Ishikawa (cell line): ENCODE measurements at regions not wholly inside any gene's neighbourhood (a gene's known extent, or its start where the extent isn't known, plus 50 kb on each side); places are given as distances from the start of the nearest gene placed in this dataset.

Experiments used
- CEBPB ChIP-seq: IDR thresholded peaks from 2 replicates; pipeline ENCODE4 v1.6.1; 2012
- CREB1 ChIP-seq: IDR thresholded peaks from 2 replicates; pipeline ENCODE4 v1.6.1; 2012; ENCODE audit warnings: low read depth
- EGR1 ChIP-seq: IDR thresholded peaks from 2 replicates; pipeline ENCODE4 v1.6.1; 2012
- EP300 ChIP-seq: IDR thresholded peaks from 2 replicates; pipeline ENCODE4 v1.6.1; 2012; ENCODE audit warnings: borderline replicate concordance
- FOXM1 ChIP-seq: IDR thresholded peaks from 2 replicates; pipeline ENCODE4 v1.6.1; 2012; ENCODE audit warnings: low read depth, borderline replicate concordance
- NFIC ChIP-seq: IDR thresholded peaks from 2 replicates; pipeline ENCODE4 v1.6.1; 2012
- RAD21 ChIP-seq: IDR thresholded peaks from 2 replicates; pipeline ENCODE4 v1.6.1; 2012; ENCODE audit warnings: low read depth
- TAF1 ChIP-seq: IDR thresholded peaks from 2 replicates; pipeline ENCODE4 v1.6.1; 2012; ENCODE audit warnings: low read depth, mild to moderate bottlenecking
- TCF12 ChIP-seq: IDR thresholded peaks from 2 replicates; pipeline ENCODE4 v1.6.1; 2012; ENCODE audit warnings: low read depth
- TEAD4 ChIP-seq: IDR thresholded peaks from 2 replicates; pipeline ENCODE4 v1.6.1; 2012
- YY1 ChIP-seq: IDR thresholded peaks from 2 replicates; pipeline ENCODE4 v1.6.1; 2012; ENCODE audit warnings: low read depth
- ZBTB7A ChIP-seq: IDR thresholded peaks from 2 replicates; pipeline ENCODE4 v1.6.1; 2012; ENCODE audit warnings: low read depth
- TF ChIP-seq, protein P1 (sequence below): IDR thresholded peaks from 2 replicates; pipeline ENCODE4 v1.6.1; 2012; ENCODE audit warnings: low read depth, mild to moderate bottlenecking
- TF ChIP-seq, protein P2 (sequence below): IDR thresholded peaks from 2 replicates; pipeline ENCODE4 v1.6.1; 2012
- TF ChIP-seq, protein P3 (sequence below): IDR thresholded peaks from 2 replicates; pipeline ENCODE4 v1.6.1; 2012

DNA sequence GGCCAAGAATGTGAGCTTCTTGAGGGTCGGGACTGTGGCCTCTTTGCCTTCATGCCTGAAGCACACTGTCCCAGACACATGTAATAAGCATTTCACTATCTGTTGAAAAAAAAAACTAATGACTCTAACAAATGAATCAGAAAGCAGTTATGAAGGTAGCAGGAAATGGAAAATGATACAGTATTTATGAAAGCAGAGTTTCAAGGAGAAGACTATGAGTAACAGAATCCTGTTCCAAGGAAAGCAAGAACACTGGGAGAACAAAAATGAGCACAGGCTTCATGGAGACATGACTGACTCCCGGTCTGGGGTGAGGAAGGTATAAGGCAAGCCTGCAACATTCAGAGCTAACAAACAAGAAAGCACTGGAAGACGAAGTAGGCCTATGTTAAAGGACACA is 190.8 kb downstream of the RNF152 start:
- TF ChIP-seq EGR1, result no peak
- no peak for TF ChIP-seq CEBPB
- TF ChIP-seq, protein P1, sequence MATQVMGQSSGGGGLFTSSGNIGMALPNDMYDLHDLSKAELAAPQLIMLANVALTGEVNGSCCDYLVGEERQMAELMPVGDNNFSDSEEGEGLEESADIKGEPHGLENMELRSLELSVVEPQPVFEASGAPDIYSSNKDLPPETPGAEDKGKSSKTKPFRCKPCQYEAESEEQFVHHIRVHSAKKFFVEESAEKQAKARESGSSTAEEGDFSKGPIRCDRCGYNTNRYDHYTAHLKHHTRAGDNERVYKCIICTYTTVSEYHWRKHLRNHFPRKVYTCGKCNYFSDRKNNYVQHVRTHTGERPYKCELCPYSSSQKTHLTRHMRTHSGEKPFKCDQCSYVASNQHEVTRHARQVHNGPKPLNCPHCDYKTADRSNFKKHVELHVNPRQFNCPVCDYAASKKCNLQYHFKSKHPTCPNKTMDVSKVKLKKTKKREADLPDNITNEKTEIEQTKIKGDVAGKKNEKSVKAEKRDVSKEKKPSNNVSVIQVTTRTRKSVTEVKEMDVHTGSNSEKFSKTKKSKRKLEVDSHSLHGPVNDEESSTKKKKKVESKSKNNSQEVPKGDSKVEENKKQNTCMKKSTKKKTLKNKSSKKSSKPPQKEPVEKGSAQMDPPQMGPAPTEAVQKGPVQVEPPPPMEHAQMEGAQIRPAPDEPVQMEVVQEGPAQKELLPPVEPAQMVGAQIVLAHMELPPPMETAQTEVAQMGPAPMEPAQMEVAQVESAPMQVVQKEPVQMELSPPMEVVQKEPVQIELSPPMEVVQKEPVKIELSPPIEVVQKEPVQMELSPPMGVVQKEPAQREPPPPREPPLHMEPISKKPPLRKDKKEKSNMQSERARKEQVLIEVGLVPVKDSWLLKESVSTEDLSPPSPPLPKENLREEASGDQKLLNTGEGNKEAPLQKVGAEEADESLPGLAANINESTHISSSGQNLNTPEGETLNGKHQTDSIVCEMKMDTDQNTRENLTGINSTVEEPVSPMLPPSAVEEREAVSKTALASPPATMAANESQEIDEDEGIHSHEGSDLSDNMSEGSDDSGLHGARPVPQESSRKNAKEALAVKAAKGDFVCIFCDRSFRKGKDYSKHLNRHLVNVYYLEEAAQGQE, result no peak
- TF ChIP-seq, protein P2, sequence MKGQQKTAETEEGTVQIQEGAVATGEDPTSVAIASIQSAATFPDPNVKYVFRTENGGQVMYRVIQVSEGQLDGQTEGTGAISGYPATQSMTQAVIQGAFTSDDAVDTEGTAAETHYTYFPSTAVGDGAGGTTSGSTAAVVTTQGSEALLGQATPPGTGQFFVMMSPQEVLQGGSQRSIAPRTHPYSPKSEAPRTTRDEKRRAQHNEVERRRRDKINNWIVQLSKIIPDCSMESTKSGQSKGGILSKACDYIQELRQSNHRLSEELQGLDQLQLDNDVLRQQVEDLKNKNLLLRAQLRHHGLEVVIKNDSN, result no peak
- TF ChIP-seq ZBTB7A, result no peak
- no peak for TF ChIP-seq TCF12
- TF ChIP-seq, protein P3, sequence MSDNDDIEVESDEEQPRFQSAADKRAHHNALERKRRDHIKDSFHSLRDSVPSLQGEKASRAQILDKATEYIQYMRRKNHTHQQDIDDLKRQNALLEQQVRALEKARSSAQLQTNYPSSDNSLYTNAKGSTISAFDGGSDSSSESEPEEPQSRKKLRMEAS, result no peak
- TF ChIP-seq EP300, result no peak
- TF ChIP-seq YY1, result no peak
- TF ChIP-seq CREB1, result no peak
- no peak for TF ChIP-seq TAF1

DNA sequence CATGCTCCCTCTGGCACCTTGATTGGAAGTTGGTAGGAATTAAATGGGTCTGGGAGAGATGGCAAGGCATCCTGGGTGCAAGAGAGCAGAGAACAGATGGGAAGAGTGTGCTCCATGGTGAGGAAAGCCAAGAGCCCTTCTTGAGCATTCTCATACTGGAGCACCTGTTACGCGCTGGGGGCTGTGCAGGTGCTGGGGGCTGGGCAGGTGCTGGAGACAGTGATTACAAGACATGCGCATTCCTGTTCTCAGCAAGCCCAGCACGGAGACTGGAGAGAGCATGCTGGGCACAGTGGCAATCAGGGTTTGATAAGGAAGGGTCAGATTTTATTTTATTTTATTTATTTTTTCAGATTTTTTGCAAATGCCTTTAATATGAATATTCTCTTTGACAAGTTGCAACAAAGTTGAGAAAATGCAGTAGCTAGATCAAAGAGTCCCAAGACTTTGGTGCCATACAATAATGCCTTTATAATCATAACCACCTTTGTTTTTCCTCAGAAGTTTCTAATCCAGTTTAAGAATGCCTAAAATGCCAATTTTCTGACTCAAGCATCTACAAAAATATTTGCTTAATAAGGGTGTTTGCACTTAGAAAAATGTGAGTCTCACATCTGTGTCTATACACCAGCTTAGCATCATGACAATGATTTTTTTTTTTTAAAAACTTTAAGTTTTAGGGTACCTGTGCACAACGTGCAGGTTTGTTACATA is 193.3 kb downstream of the RNF152 start:
- TF ChIP-seq, protein P1, result no peak

DNA sequence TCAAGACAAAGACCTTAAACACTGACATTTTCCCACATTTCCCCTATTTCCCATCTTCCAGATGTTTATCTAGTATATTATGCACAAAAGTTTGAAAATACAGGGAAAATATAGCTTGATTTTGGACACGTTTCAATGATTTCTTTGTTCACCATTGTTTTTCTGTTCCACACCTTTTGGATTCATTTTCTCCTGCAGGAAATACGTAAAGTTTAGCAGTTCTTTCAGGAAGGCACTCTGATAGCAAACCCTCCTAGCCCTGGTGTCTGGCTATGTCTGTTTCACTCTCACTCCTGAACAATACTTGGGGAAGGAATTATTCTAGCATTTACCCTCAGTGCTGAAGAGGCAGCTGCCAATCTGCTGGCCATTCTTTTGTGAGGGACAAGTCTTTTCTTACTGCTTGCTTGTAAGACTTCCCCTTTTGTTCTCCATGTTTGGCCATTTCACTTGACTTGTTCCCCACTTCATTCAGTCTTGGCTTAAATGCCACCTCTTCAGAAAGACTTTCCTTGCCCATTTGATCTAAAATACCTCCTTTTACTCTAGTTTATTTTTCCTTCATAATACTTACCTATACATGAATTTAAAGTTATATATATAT is 195.4 kb downstream of the RNF152 start:
- TF ChIP-seq TEAD4, result no peak
- no peak for TF ChIP-seq TAF1
- TF ChIP-seq TCF12, result no peak
- TF ChIP-seq ZBTB7A, result no peak
- TF ChIP-seq CEBPB, result no peak
- TF ChIP-seq EGR1, result no peak
- TF ChIP-seq RAD21, result no peak
- TF ChIP-seq, protein P1, result no peak
- TF ChIP-seq EP300, result no peak
- no peak for TF ChIP-seq CREB1
- TF ChIP-seq YY1, result no peak
- TF ChIP-seq FOXM1, result no peak
- TF ChIP-seq, protein P3, result no peak
- no peak for TF ChIP-seq NFIC
- TF ChIP-seq, protein P2, result no peak

DNA sequence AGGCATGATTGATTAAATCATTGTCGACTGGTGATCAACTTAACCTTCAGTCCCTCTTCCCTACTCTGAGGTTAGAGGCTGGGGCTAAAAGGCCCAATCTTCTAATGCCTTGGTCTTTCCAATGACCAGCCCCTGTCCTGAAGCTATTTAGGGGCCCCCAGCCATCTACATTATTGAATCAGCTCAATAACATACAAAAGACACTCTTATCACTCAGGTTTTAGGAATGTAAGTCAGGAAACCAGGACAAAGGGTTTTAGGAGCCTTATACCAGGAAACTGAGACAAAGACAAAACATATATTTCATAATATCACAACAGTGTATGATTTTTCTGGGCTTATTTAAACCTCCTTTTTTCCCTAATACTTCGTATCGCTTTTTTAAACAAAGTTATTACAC is 198.6 kb downstream of the RNF152 start:
- TF ChIP-seq TCF12, result no peak
- TF ChIP-seq, protein P2, result no peak
- TF ChIP-seq CEBPB, result no peak
- TF ChIP-seq, protein P3, result no peak
- no peak for TF ChIP-seq CREB1
- TF ChIP-seq FOXM1, result no peak
- TF ChIP-seq EGR1, result no peak
- no peak for TF ChIP-seq TEAD4
- TF ChIP-seq TAF1, result no peak
- no peak for TF ChIP-seq RAD21
- TF ChIP-seq NFIC, result no peak
